GM10248 (cell line): ENCODE measurements at regions not wholly inside any gene's neighbourhood (a gene's known extent, or its start where the extent isn't known, plus 50 kb on each side); places are given as distances from the start of the nearest gene placed in this dataset.

Source experiments
- CTCF ChIA-PET: fragments of 300-600 bp; sonication (Branson Sonifier 250); formaldehyde crosslinking; extraction: SDS; loops from one replicate; lab custom pipeline; 2021; ENCODE audit warnings: antibody characterized with exemption; lab: Yijun Ruan, JAX
- POLR2A ChIA-PET: fragments of 350-650 bp; sonication (Branson Sonifier 250); formaldehyde crosslinking; extraction: SDS; loops from one replicate; lab custom pipeline; 2020; ENCODE audit warnings: antibody characterized with exemption; lab: Yijun Ruan, JAX
- DNase-seq: peaks from one replicate; pipeline ENCODE4 v3.0.0; 2012; ENCODE audit errors: extremely low spot score
- CTCF ChIP-seq: IDR thresholded peaks from 2 replicates; pipeline ENCODE4 v1.5.1; 2012; ENCODE audit warnings: mild to moderate bottlenecking, low read depth; ENCODE audit errors: extremely low read depth, missing control alignments, control extremely low read depth

DNA sequence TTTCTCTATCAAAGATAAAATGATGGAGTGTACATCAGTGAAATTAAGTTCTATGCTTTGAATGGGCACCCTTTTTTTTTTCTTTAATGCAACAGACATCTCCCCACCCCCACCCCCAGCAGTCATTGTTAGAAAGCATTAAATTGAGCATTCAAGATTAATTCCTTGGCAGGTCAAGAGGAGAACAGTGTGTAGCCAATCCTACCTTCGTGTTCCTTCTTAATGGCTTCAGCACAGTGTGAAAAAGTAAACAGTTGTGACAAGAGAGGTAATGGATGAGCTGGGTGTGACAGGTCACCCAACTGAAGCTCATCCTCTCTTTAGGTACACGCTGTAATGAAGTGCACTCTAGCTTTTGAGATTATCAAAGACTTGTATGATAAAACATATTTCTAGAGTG, 198.5 kb upstream of the RARB start:
- CTCF ChIA-PET = interaction anchor here (1.1 kb wide), 1 partner anchor 58 kb away, joined by 3 read pairs; no protein-coding TSS in a partner anchor

GRCh38 chr3:25235031-25235430, 193.0 kb upstream of the RARB start:
- CTCF ChIA-PET = no interaction called here
- TF ChIP-seq CTCF = no peak
- no peak for DNase-seq
- POLR2A ChIA-PET = no interaction called here

More for the DNA sequence above, 198.5 kb upstream of the RARB start:
- DNase-seq = no peak
- no peak for TF ChIP-seq CTCF
- POLR2A ChIA-PET = no interaction called here

GRCh38 chr3:25235466-25235865, 192.6 kb upstream of the RARB start:
- DNase-seq = no peak
- no peak for TF ChIP-seq CTCF
- ChIA-PET POLR2A (no interaction called here), CTCF (no interaction called here)

GRCh38 chr3:25237602-25238001, 190.5 kb upstream of the RARB start:
- POLR2A ChIA-PET = no interaction called here

GRCh38 chr3:25239042-25239441, 189.0 kb upstream of the RARB start:
- no peak for TF ChIP-seq CTCF
- DNase-seq = no peak
- POLR2A ChIA-PET = no interaction called here
- CTCF ChIA-PET = no interaction called here

More at GRCh38 chr3:25237602-25238001, 190.5 kb upstream of the RARB start:
- TF ChIP-seq CTCF = no peak
- DNase-seq = no peak
- CTCF ChIA-PET = no interaction called here

DNA sequence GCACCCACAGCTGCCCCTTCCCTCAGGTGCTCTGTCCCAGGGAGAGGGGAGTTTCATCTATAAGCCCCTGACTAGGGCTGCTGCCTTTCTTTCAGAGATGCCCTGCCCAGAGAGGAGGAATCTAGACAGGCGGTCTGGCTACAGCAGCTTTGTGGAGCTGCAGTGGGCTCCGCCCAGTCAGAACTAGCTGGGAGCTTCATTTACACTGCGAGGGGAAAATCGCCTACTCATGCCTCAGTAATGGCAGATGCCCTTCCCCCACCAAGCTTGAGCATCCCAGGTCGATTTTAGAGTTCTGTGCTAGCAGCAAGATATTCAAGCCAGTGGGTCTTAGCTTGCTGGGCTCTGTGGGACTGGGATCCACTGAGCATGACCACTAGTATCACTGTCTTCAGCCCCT, 181.2 kb upstream of the RARB start:
- ChIA-PET CTCF (no interaction called here), POLR2A (no interaction called here)
- no peak for DNase-seq
- TF ChIP-seq CTCF = no peak

DNA sequence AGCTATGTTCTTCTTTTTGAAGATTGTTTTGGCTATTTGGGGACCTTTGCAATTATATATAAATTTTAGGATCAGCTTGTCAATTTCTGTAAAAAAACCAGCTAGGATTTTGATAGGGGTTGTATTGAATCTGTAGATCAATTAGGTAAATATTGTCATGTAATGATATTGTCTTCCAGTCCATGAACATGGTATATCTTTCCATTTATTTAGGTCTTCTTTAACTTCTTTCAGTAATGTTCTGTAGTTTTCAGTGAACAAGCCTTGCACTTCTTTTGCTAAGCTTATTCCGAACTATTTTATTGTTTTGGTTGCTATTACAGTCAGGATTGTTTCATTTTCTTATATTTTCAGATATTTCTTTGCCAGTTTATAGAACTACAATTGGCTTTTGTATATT, 175.8 kb upstream of the RARB start:
- ChIA-PET CTCF (no interaction called here), POLR2A (no interaction called here)
- TF ChIP-seq CTCF = no peak
- DNase-seq = no peak
